PC-3 (cell line): ENCODE measurements at regions not wholly inside any gene's neighbourhood (a gene's known extent, or its start where the extent isn't known, plus 50 kb on each side); places are given as distances from the start of the nearest gene placed in this dataset.

ENCODE experiments used
- EZH2 ChIP-seq: fragments of 300-600 bp; sonication (generic); IDR thresholded peaks from one replicate; pipeline ENCODE4 v1.6.1; 2017; ENCODE audit warnings: antibody characterized with exemption, mild to moderate bottlenecking, low read length; ENCODE audit not compliant: unreplicated experiment
- EZH2phosphoT487 ChIP-seq: fragments of 300-600 bp; sonication (generic); IDR thresholded peaks from 2 replicates; pipeline ENCODE4 v1.6.1; 2018; ENCODE audit warnings: mild to moderate bottlenecking, antibody characterized with exemption, low read length, borderline replicate concordance
- TF ChIP-seq, protein P1 (sequence below): fragments of 300-600 bp; sonication (generic); conservative IDR thresholded peaks from 2 replicates; pipeline ENCODE4 v1.5.1; 2017; ENCODE audit warnings: antibody characterized with exemption, low read depth, mild to moderate bottlenecking, low read length

DNA sequence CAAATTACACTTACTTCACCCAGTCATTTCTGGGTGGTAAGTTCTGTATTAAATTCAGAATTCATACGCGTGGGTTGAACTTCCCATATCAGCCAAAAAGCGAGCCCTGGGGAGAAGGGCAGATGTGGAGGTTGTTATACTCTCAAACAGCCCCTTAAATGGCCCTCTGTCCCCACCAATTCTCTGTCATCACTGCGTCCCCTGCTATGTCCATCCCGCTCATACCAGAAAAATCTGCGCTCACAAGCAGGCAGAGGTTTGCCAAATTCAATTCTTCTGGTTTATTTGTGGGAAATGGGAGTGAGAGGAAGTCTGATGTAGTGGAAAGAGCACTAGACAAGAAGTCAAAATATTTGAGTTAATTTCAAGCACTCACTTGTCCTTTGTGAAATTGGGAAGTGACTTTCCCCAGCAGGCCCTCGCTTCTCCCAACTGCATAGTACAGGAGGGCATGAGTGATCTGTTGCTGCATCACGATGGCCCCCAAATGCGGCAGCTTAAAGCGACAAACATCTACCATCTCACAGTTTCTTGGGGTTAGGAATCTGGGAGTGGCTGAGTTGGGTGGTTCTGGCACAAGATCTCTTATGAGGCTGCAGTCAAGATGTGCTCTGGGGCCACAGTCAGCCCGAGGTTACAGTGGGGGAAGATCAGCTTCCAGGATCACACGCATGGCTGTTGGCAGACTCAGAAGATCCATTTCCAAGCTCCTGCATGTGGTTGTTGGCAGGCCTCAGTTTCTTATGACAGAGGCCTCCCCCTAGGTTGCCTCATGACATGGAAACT, 67.7 kb downstream of the CPN2 start:
- TF ChIP-seq, protein P1, sequence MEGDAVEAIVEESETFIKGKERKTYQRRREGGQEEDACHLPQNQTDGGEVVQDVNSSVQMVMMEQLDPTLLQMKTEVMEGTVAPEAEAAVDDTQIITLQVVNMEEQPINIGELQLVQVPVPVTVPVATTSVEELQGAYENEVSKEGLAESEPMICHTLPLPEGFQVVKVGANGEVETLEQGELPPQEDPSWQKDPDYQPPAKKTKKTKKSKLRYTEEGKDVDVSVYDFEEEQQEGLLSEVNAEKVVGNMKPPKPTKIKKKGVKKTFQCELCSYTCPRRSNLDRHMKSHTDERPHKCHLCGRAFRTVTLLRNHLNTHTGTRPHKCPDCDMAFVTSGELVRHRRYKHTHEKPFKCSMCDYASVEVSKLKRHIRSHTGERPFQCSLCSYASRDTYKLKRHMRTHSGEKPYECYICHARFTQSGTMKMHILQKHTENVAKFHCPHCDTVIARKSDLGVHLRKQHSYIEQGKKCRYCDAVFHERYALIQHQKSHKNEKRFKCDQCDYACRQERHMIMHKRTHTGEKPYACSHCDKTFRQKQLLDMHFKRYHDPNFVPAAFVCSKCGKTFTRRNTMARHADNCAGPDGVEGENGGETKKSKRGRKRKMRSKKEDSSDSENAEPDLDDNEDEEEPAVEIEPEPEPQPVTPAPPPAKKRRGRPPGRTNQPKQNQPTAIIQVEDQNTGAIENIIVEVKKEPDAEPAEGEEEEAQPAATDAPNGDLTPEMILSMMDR, result no peak
- TF ChIP-seq EZH2phosphoT487 (no peak), EZH2 (no peak)
